OCI-LY3 (cell line): ENCODE measurements at regions not wholly inside any gene's neighbourhood (a gene's known extent, or its start where the extent isn't known, plus 50 kb on each side); places are given as distances from the start of the nearest gene placed in this dataset.

ENCODE experiments used
- H2AFZ ChIP-seq: fragments of 200-600, 300-600 bp; shearing (Covaris generic); 2 replicates; pipeline ENCODE4 v1.6.0; 2014; ENCODE audit warnings: antibody characterized with exemption, low read depth, low read length
- H3K27ac ChIP-seq: fragments of 200-600, 300-600 bp; sonication (generic); 2 replicates; pipeline ENCODE4 v1.5.1; 2014; ENCODE audit warnings: mild to moderate bottlenecking, low read length, moderate library complexity, mixed read lengths
- H3K27me3 ChIP-seq: fragments of 200-600, 300-600 bp; sonication (generic); 2 replicates; pipeline ENCODE4 v1.6.1; 2014; ENCODE audit warnings: low read depth, low read length, mixed read lengths
- H3K36me3 ChIP-seq: fragments of 200-600, 300-600 bp; sonication (generic); replicated peaks from 2 replicates; pipeline ENCODE3; 2014; ENCODE audit warnings: low read depth, low read length, mixed read lengths
- H3K4me1 ChIP-seq: fragments of 300-600, 200-600 bp; sonication (generic); 2 replicates; pipeline ENCODE4 v1.6.1; 2014; ENCODE audit warnings: low read length, mixed read lengths
- H3K4me2 ChIP-seq: fragments of 200-600, 300-600 bp; sonication (generic); 2 replicates; pipeline ENCODE4 v1.6.1; 2014; ENCODE audit warnings: low read length, mixed read lengths
- H3K4me3 ChIP-seq: fragments of 300-600, 200-600 bp; sonication (generic); 2 replicates; pipeline ENCODE4 v1.5.1; 2014; ENCODE audit warnings: antibody characterized with exemption, mild to moderate bottlenecking, low read length, moderate library complexity
- H3K79me2 ChIP-seq: fragments of 300-600, 200-600 bp; shearing (Covaris generic); 2 replicates; pipeline ENCODE4 v1.6.1; 2014; ENCODE audit warnings: mild to moderate bottlenecking, low read length, mixed read lengths
- H3K9ac ChIP-seq: fragments of 300-600, 200-600 bp; shearing (Covaris generic); 2 replicates; pipeline ENCODE4 v1.6.0; 2014; ENCODE audit warnings: mild to moderate bottlenecking, low read length, moderate library complexity
- H3K9me3 ChIP-seq: fragments of 200-600, 300-600 bp; shearing (Covaris generic); 2 replicates; pipeline ENCODE4 v1.6.1; 2014; ENCODE audit warnings: low read length, mixed read lengths; ENCODE audit not compliant: insufficient read depth
- H4K20me1 ChIP-seq: fragments of 200-600, 300-600 bp; sonication (generic); 2 replicates; pipeline ENCODE4 v1.6.1; 2016; ENCODE audit warnings: low read length, mixed read lengths; ENCODE audit not compliant: insufficient read depth
- EZH2phosphoT487 ChIP-seq: fragments of 200-600 bp; shearing (Covaris generic); IDR thresholded peaks from 2 replicates; pipeline ENCODE4 v1.6.1; 2018; ENCODE audit warnings: antibody characterized with exemption, mixed run types, low read depth
- TF ChIP-seq, protein P1 (sequence below): fragments of 200-600, 300-600 bp; sonication (generic); IDR thresholded peaks from 2 replicates; pipeline ENCODE4 v1.5.1; 2014; ENCODE audit warnings: antibody characterized with exemption, low read length, low read depth

- TF ChIP-seq, protein P1, sequence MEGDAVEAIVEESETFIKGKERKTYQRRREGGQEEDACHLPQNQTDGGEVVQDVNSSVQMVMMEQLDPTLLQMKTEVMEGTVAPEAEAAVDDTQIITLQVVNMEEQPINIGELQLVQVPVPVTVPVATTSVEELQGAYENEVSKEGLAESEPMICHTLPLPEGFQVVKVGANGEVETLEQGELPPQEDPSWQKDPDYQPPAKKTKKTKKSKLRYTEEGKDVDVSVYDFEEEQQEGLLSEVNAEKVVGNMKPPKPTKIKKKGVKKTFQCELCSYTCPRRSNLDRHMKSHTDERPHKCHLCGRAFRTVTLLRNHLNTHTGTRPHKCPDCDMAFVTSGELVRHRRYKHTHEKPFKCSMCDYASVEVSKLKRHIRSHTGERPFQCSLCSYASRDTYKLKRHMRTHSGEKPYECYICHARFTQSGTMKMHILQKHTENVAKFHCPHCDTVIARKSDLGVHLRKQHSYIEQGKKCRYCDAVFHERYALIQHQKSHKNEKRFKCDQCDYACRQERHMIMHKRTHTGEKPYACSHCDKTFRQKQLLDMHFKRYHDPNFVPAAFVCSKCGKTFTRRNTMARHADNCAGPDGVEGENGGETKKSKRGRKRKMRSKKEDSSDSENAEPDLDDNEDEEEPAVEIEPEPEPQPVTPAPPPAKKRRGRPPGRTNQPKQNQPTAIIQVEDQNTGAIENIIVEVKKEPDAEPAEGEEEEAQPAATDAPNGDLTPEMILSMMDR: no peak
- no peak for TF ChIP-seq EZH2phosphoT487
- Histone ChIP-seq H2AFZ (no peak overlapping the region), H3K9me3 (no peaks in the 10 kb centered on the region), H3K9ac (no peak overlapping the region), H3K4me3 (no peak overlapping the region), H3K79me2 (no peaks in the 10 kb centered on the region), H3K4me2 (no peak overlapping the region), H3K4me1 (no peaks in the 10 kb centered on the region), H3K27ac (no peak overlapping the region), H3K27me3 (peaks cover 6% of the 10 kb centered on the region), H4K20me1 (no peaks in the 10 kb centered on the region), H3K36me3 (no peaks in the 10 kb centered on the region)
Measured at GRCh38 chr11:7858006-7858405, 61.3 kb upstream of the OR5P2 start.

DNA sequence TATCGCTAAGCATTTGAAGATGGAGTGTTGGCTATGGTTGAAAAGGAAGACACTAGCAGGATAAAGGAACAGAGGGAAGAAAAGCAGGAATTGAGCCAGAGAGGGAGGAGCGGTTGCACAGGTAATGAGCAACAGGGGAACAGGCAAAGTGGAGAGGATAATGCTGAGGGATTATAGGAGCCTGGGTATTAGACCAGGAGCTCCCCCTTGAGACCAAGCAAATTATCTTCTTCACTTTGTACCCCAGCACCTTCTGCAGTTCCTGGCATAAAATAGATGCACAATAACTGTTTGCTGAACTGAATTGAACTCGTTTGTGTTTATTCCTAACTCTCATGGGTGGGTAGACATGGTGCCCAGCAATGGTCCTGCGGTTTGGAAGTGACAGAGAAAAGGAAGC, 54.6 kb upstream of the OR5P2 start:
- Histone ChIP-seq H3K27ac (no peak overlapping the region), H3K36me3 (no peaks in the 10 kb centered on the region), H3K4me3 (no peak overlapping the region), H3K9ac (no peak overlapping the region), H3K9me3 (no peaks in the 10 kb centered on the region), H4K20me1 (no peaks in the 10 kb centered on the region), H3K27me3 (peaks cover 25% of the 10 kb centered on the region), H2AFZ (no peak overlapping the region), H3K4me2 (peak overlapping the region; percentile 42), H3K79me2 (no peaks in the 10 kb centered on the region), H3K4me1 (peaks cover 4% of the 10 kb centered on the region; the same call in 1 of the 2 replicates)
- TF ChIP-seq, protein P1: peak; percentile 52
- TF ChIP-seq EZH2phosphoT487: no peak

- Histone ChIP-seq H2AFZ (no peak overlapping the region), H4K20me1 (no peaks in the 10 kb centered on the region), H3K79me2 (no peaks in the 10 kb centered on the region)
Measured at GRCh38 chr11:7849018-7849417, 52.3 kb upstream of the OR5P2 start.

More at GRCh38 chr11:7849018-7849417, 52.3 kb upstream of the OR5P2 start:
- Histone ChIP-seq H3K27ac (no peak overlapping the region), H3K4me3 (no peak overlapping the region), H3K36me3 (no peaks in the 10 kb centered on the region), H3K4me2 (no peak overlapping the region), H3K9me3 (no peaks in the 10 kb centered on the region), H3K9ac (no peak overlapping the region), H3K4me1 (peaks cover 15% of the 10 kb centered on the region), H3K27me3 (peaks cover 22% of the 10 kb centered on the region)
- TF ChIP-seq, protein P1: no peak
- no peak for TF ChIP-seq EZH2phosphoT487
